Liver (tissue), 8 donors: ENCODE measurements at regions not wholly inside any gene's neighbourhood (a gene's known extent, or its start where the extent isn't known, plus 50 kb on each side); places are given as distances from the start of the nearest gene placed in this dataset.

ENCODE experiments used
- DNase-seq: peaks from one replicate; pipeline ENCODE4 v3.0.0-alpha.2; 2017; ENCODE audit warnings: low spot score
- H3K27ac ChIP-seq, 2 donors: one replicate each; pipeline ENCODE4 v1.7.0; 2013; ENCODE audit warnings: inconsistent platforms in 2 of 2, low read length in 2 of 2, control low read depth in 1 of 2, low read depth in 1 of 2, mild to moderate bottlenecking in 1 of 2
- H3K27me3 ChIP-seq, 4 donors: one replicate each; pipeline versions ENCODE4 v1.6.1 to v1.7.0; 2013; ENCODE audit warnings: low read length in 3 of 4, inconsistent platforms in 1 of 4, mild to moderate bottlenecking in 1 of 4, moderate library complexity in 1 of 4; ENCODE audit not compliant: control insufficient read depth in 4 of 4, insufficient read depth in 4 of 4
- H3K36me3 ChIP-seq, 4 donors: one replicate each; pipeline versions ENCODE4 v1.6.1 to v1.7.0; 2013; ENCODE audit warnings: low read length in 3 of 4, mild to moderate bottlenecking in 3 of 4, low read depth in 1 of 4, moderate library complexity in 1 of 4; ENCODE audit not compliant: control insufficient read depth in 4 of 4, insufficient read depth in 3 of 4
- H3K4me1 ChIP-seq, 4 donors: one replicate each; pipeline versions ENCODE4 v1.6.1 to v1.7.0; 2013; ENCODE audit warnings: low read length in 3 of 4, mild to moderate bottlenecking in 3 of 4, moderate library complexity in 1 of 4; ENCODE audit not compliant: control insufficient read depth in 4 of 4, insufficient read depth in 4 of 4
- H3K4me3 ChIP-seq, 3 donors: one replicate each; pipeline versions ENCODE4 v1.6.1 to v1.7.0; 2013; ENCODE audit warnings: low read length in 3 of 3, control low read depth in 1 of 3, low read depth in 1 of 3, mild to moderate bottlenecking in 1 of 3
- H3K9ac ChIP-seq, 2 donors: one replicate each; pipeline ENCODE4 v1.7.0; 2013; ENCODE audit warnings: low read length in 2 of 2, mild to moderate bottlenecking in 2 of 2, moderate library complexity in 2 of 2, control low read depth in 1 of 2, low read depth in 1 of 2
- H3K9me3 ChIP-seq, 4 donors: one replicate each; pipeline versions ENCODE4 v1.6.1 to v1.7.0; 2013; ENCODE audit warnings: low read length in 3 of 4; ENCODE audit not compliant: control insufficient read depth in 4 of 4
- ATF3 ChIP-seq: IDR thresholded peaks from 2 replicates; pipeline ENCODE4 v1.6.1; 2016; ENCODE audit warnings: antibody characterized with exemption
- CTCF ChIP-seq: fragments of 150-350 bp; IDR thresholded peaks from 2 replicates; pipeline ENCODE4 v1.5.1; 2017; ENCODE audit warnings: improper control_type of control experiment, low read depth, low read length; ENCODE audit not compliant: missing input control
- EGR1 ChIP-seq, 2 donors: IDR thresholded peaks; 2 replicates each; pipeline ENCODE4 v1.6.1; 2016 to 2018; ENCODE audit warnings: antibody characterized with exemption in 2 of 2, low read depth in 2 of 2
- FOXA1 ChIP-seq: IDR thresholded peaks from 2 replicates; pipeline ENCODE4 v1.6.1; 2016; ENCODE audit warnings: antibody characterized with exemption
- FOXA2 ChIP-seq: IDR thresholded peaks from 2 replicates; pipeline ENCODE4 v1.6.1; 2016; ENCODE audit warnings: antibody characterized with exemption
- GABPA ChIP-seq, 2 donors: IDR thresholded peaks in 1 of 2; conservative IDR thresholded peaks in 1 of 2; 2 replicates each; pipeline ENCODE4 v1.6.1; 2016; ENCODE audit warnings: antibody characterized with exemption in 2 of 2, mild to moderate bottlenecking in 1 of 2, moderate library complexity in 1 of 2
- HNF4G ChIP-seq: IDR thresholded peaks from 2 replicates; pipeline ENCODE4 v1.6.1; 2016; ENCODE audit warnings: antibody characterized with exemption
- JUND ChIP-seq, 2 donors: IDR thresholded peaks; 2 replicates each; pipeline ENCODE4 v1.6.1; 2016; ENCODE audit warnings: antibody characterized with exemption in 2 of 2
- MAX ChIP-seq: IDR thresholded peaks from 2 replicates; pipeline ENCODE4 v1.6.1; 2016; ENCODE audit warnings: antibody characterized with exemption
- NR2F2 ChIP-seq: IDR thresholded peaks from 2 replicates; pipeline ENCODE4 v1.6.1; 2016; ENCODE audit warnings: antibody characterized with exemption
- RAD21 ChIP-seq, 2 donors: IDR thresholded peaks; 2 replicates each; pipeline ENCODE4 v1.6.1; 2016; ENCODE audit warnings: antibody characterized with exemption in 2 of 2, mild to moderate bottlenecking in 2 of 2
- REST ChIP-seq: IDR thresholded peaks from 2 replicates; pipeline ENCODE4 v1.6.1; 2016; ENCODE audit warnings: antibody characterized with exemption, mild to moderate bottlenecking
- RXRA ChIP-seq, 2 donors: IDR thresholded peaks; 2 replicates each; pipeline ENCODE4 v1.6.1; 2017 to 2018; ENCODE audit warnings: antibody characterized with exemption in 2 of 2, mild to moderate bottlenecking in 1 of 2
- SP1 ChIP-seq: IDR thresholded peaks from 2 replicates; pipeline ENCODE4 v1.6.1; 2018; ENCODE audit warnings: antibody characterized with exemption, mild to moderate bottlenecking
- TAF1 ChIP-seq: conservative IDR thresholded peaks from 2 replicates; pipeline ENCODE4 v1.6.1; 2016; ENCODE audit warnings: antibody characterized with exemption, mild to moderate bottlenecking
- YY1 ChIP-seq: IDR thresholded peaks from 2 replicates; pipeline ENCODE4 v1.6.1; 2016; ENCODE audit warnings: antibody characterized with exemption, mild to moderate bottlenecking
- ZBTB33 ChIP-seq: IDR thresholded peaks from 2 replicates; pipeline ENCODE4 v1.6.1; 2016; ENCODE audit warnings: antibody characterized with exemption
- WGBS: extraction: QIAGEN DNeasy Blood & Tissue Kit; methylation state at CpG from one replicate; pipeline ENCODE4 v1.1.7; 2013; 5-methylcytosine and 5-hydroxymethylcytosine counted together
- donor health status: healthy.
- donor health status: healthy.
- donor health status: healthy.
- donor health status: healthy.
- donor health status: healthy.

GRCh38 chr6:100271625-100272024 lies 193.1 kb downstream of the SIM1 start:
- Histone ChIP-seq H3K4me3 (no peak overlapping the region), H3K27ac (no peak overlapping the region), H3K9me3 (peaks cover 0 to 3% (median 0%) of the 10 kb centered on the region in 4 donors), H3K27me3 (no peaks in the 10 kb centered on the region), H3K4me1 (no peaks in the 10 kb centered on the region), H3K36me3 (no peaks in the 10 kb centered on the region), H3K9ac (no peak overlapping the region)
- no peak for DNase-seq
- TF ChIP-seq EGR1 (IDR thresholded peaks at IDR 0.05; ENCODE audit: low read depth in 2 of 2) (no peak), REST (no peak), TAF1 (no peak), ZBTB33 (no peak), YY1 (no peak), FOXA2 (no peak), MAX (no peak), JUND (IDR thresholded peaks at IDR 0.05) (no peak), NR2F2 (no peak), RXRA (IDR thresholded peaks at IDR 0.05) (no peak), RAD21 (IDR thresholded peaks at IDR 0.05) (no peak), GABPA (IDR thresholded peaks at IDR 0.05 in 1 of 2, conservative IDR thresholded peaks at IDR 0.05 in 1 of 2) (no peak), SP1 (no peak), FOXA1 (no peak), HNF4G (no peak)
- 84% methylated on average over 2 of the region's 2 CpGs for WGBS

- H3K27me3 ChIP-seq: no peaks in the 10 kb centered on the region
- no peak for DNase-seq
- no peaks in the 10 kb centered on the region for H3K4me1 ChIP-seq
- no peak overlapping the region for H3K9ac ChIP-seq
- no peak overlapping the region for H3K4me3 ChIP-seq
- H3K36me3 ChIP-seq: no peaks in the 10 kb centered on the region
- 91% methylated on average over 5 of the region's 5 CpGs for WGBS
- H3K27ac ChIP-seq: no peak overlapping the region
- H3K9me3 ChIP-seq: peaks cover 0 to 3% (median 0%) of the 10 kb centered on the region in 4 donors
- TF ChIP-seq CTCF: no peak
- no peak for TF ChIP-seq MAX
- no peak for TF ChIP-seq JUND (IDR thresholded peaks at IDR 0.05)
- TF ChIP-seq ATF3: no peak
- TF ChIP-seq NR2F2: no peak
- no peak for TF ChIP-seq REST
Measured at GRCh38 chr6:100271202-100271601, 193.5 kb downstream of the SIM1 start.
